NCI-H2171 treated with DMSO at 0.1 percent for 48 hours (cell line): ENCODE measurements at regions not wholly inside any gene's neighbourhood (a gene's known extent, or its start where the extent isn't known, plus 50 kb on each side); places are given as distances from the start of the nearest gene placed in this dataset.
"Not testable (repeated sequence)": the region's sequence is repeated elsewhere in the genome, so short reads cannot be mapped to it uniquely, and the experiment has no call there.

Source experiments
- DNase-seq: peaks from one replicate; lab custom pipeline; 2025; lab: John Stamatoyannopoulos, UW

GRCh38 chr5:62100201-62100600, 205.8 kb upstream of the KIF2A start:
- DNase-seq: no peak

GRCh38 chr5:62103863-62104262, 202.1 kb upstream of the KIF2A start:
- DNase-seq: not testable (repeated sequence)

GRCh38 chr5:62111428-62111827, 194.6 kb upstream of the KIF2A start:
- no peak for DNase-seq

- no peak for DNase-seq
Observed at GRCh38 chr5:62112689-62113228, 193.2 kb upstream of the KIF2A start.

GRCh38 chr5:62115014-62115413, 191.0 kb upstream of the KIF2A start:
- DNase-seq: no peak

GRCh38 chr5:62124266-62124665, 181.7 kb upstream of the KIF2A start:
- no peak for DNase-seq

GRCh38 chr5:62126090-62126489, 179.9 kb upstream of the KIF2A start:
- no peak for DNase-seq

- no peak for DNase-seq
Observed at GRCh38 chr5:62127098-62127736, 178.8 kb upstream of the KIF2A start.

GRCh38 chr5:62130107-62130506, 175.9 kb upstream of the KIF2A start:
- no peak for DNase-seq

- DNase-seq: no peak
Observed at GRCh38 chr5:62132276-62132675, 173.7 kb upstream of the KIF2A start.

- no peak for DNase-seq
Observed at GRCh38 chr5:62133426-62133825, 172.6 kb upstream of the KIF2A start.

- DNase-seq: no peak
Observed at GRCh38 chr5:62134811-62135210, 171.2 kb upstream of the KIF2A start.

GRCh38 chr5:62137628-62138027, 168.4 kb upstream of the KIF2A start:
- DNase-seq: no peak

GRCh38 chr5:62138607-62139006, 167.4 kb upstream of the KIF2A start:
- no peak for DNase-seq

- peak; percentile 0 for DNase-seq
Observed at GRCh38 chr5:62139741-62140140, 166.3 kb upstream of the KIF2A start.

- DNase-seq: no peak
Observed at GRCh38 chr5:62142351-62142750, 163.7 kb upstream of the KIF2A start.

GRCh38 chr5:62143268-62144229, 162.5 kb upstream of the KIF2A start:
- DNase-seq: no peak

- no peak for DNase-seq
Observed at GRCh38 chr5:62144401-62145022, 161.5 kb upstream of the KIF2A start.

GRCh38 chr5:62149879-62150278, 156.1 kb upstream of the KIF2A start:
- peak; percentile 68 for DNase-seq

GRCh38 chr5:62152394-62153087, 153.5 kb upstream of the KIF2A start:
- DNase-seq: peak; percentile 87

GRCh38 chr5:62154758-62155157, 151.2 kb upstream of the KIF2A start:
- no peak for DNase-seq

GRCh38 chr5:62155988-62156387, 150.0 kb upstream of the KIF2A start:
- DNase-seq: no peak
